ENCODE measurements at regions not wholly inside any gene's neighbourhood (a gene's known extent, or its start where the extent isn't known, plus 50 kb on each side); places are given as distances from the start of the nearest gene placed in this dataset.

DNA sequence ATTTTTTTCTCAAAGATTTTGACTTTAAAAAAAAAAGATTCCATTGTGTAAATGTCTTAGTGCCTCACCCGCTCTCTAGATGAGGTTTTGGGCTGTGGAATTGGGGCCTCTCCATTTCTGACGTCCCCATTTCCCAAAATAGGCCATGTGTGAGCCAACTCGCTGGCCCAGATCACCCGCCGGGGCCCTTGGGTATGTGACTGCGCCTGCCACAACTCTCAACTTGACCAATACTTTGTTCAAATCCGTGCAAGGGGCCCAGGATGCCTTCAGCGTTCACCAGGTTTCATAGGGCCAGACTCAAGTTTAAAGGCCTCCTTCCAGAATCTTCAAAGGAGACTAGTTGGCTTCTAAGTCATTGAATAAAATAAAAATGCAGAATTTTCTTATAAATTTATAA is 96.0 kb downstream of the DHCR7 start:
- TF ChIP-seq, protein P1, sequence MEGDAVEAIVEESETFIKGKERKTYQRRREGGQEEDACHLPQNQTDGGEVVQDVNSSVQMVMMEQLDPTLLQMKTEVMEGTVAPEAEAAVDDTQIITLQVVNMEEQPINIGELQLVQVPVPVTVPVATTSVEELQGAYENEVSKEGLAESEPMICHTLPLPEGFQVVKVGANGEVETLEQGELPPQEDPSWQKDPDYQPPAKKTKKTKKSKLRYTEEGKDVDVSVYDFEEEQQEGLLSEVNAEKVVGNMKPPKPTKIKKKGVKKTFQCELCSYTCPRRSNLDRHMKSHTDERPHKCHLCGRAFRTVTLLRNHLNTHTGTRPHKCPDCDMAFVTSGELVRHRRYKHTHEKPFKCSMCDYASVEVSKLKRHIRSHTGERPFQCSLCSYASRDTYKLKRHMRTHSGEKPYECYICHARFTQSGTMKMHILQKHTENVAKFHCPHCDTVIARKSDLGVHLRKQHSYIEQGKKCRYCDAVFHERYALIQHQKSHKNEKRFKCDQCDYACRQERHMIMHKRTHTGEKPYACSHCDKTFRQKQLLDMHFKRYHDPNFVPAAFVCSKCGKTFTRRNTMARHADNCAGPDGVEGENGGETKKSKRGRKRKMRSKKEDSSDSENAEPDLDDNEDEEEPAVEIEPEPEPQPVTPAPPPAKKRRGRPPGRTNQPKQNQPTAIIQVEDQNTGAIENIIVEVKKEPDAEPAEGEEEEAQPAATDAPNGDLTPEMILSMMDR (IDR thresholded peaks at IDR 0.05; ENCODE audit: insufficient read depth, low read length) = no peak
- no peak for TF ChIP-seq GABPA (IDR thresholded peaks at IDR 0.05; ENCODE audit: low read depth)

Data from HL-60 (cell line).